BLaER1 (cell line): ENCODE measurements at regions not wholly inside any gene's neighbourhood (a gene's known extent, or its start where the extent isn't known, plus 50 kb on each side); places are given as distances from the start of the nearest gene placed in this dataset.

ENCODE experiments used
- H3K27ac ChIP-seq: shearing (Covaris generic); formaldehyde crosslinking; 2 replicates; pipeline ENCODE4 v1.8.1; 2022
- H3K27me3 ChIP-seq: shearing (Covaris generic); formaldehyde crosslinking; 2 replicates; pipeline ENCODE4 v1.8.1; 2022
- H3K36me3 ChIP-seq: shearing (Covaris generic); formaldehyde crosslinking; 2 replicates; pipeline ENCODE4 v1.8.1; 2022
- H3K4me1 ChIP-seq: shearing (Covaris generic); formaldehyde crosslinking; 2 replicates; pipeline ENCODE4 v1.8.1; 2022
- H3K4me2 ChIP-seq: shearing (Covaris generic); formaldehyde crosslinking; 2 replicates; pipeline ENCODE4 v1.8.1; 2022
- H3K4me3 ChIP-seq: shearing (Covaris generic); formaldehyde crosslinking; 2 replicates; pipeline ENCODE4 v1.8.1; 2022
- H3K9ac ChIP-seq: shearing (Covaris generic); formaldehyde crosslinking; 2 replicates; pipeline ENCODE4 v1.8.1; 2022
- H3K9me3 ChIP-seq: shearing (Covaris generic); formaldehyde crosslinking; 2 replicates; pipeline ENCODE4 v1.8.1; 2022
- H4K20me1 ChIP-seq: shearing (Covaris generic); formaldehyde crosslinking; 2 replicates; pipeline ENCODE4 v1.8.1; 2022
- Cebpa-rat ChIP-seq: shearing (Covaris generic); IDR thresholded peaks from 2 replicates; pipeline ENCODE4 v1.8.1; 2022

GRCh38 chr3:28637742-28638141 is 289.1 kb upstream of the AZI2 start:
- no peaks in the 10 kb centered on the region for H3K36me3 ChIP-seq
- no peak for TF ChIP-seq Cebpa-rat
- no peaks in the 10 kb centered on the region for H3K9me3 ChIP-seq
- no peaks in the 10 kb centered on the region for H3K4me1 ChIP-seq
- no peak overlapping the region for H3K4me3 ChIP-seq
- no peak overlapping the region for H3K9ac ChIP-seq
- H3K4me2 ChIP-seq, result no peak overlapping the region
- H3K27me3 ChIP-seq, result no peaks in the 10 kb centered on the region
- H3K27ac ChIP-seq, result no peak overlapping the region
- no peaks in the 10 kb centered on the region for H4K20me1 ChIP-seq

- no peaks in the 10 kb centered on the region for H4K20me1 ChIP-seq
- no peak overlapping the region for H3K4me2 ChIP-seq
- H3K27me3 ChIP-seq, result no peaks in the 10 kb centered on the region
- no peak overlapping the region for H3K4me3 ChIP-seq
- H3K27ac ChIP-seq, result no peak overlapping the region
- TF ChIP-seq Cebpa-rat, result no peak
- no peak overlapping the region for H3K9ac ChIP-seq
- no peaks in the 10 kb centered on the region for H3K36me3 ChIP-seq
- no peaks in the 10 kb centered on the region for H3K9me3 ChIP-seq
- no peaks in the 10 kb centered on the region for H3K4me1 ChIP-seq
Observed at GRCh38 chr3:28645149-28645548, 296.5 kb upstream of the AZI2 start.

GRCh38 chr3:28646435-28646834 is 297.8 kb upstream of the AZI2 start:
- Histone ChIP-seq H4K20me1 (no peaks in the 10 kb centered on the region), H3K4me1 (no peaks in the 10 kb centered on the region), H3K36me3 (no peaks in the 10 kb centered on the region), H3K9me3 (no peaks in the 10 kb centered on the region), H3K4me3 (no peak overlapping the region), H3K4me2 (no peak overlapping the region), H3K27me3 (no peaks in the 10 kb centered on the region), H3K9ac (no peak overlapping the region), H3K27ac (no peak overlapping the region)
- TF ChIP-seq Cebpa-rat, result no peak

GRCh38 chr3:28649266-28649665 is 300.6 kb upstream of the AZI2 start:
- no peak for TF ChIP-seq Cebpa-rat
- H3K4me3 ChIP-seq, result no peak overlapping the region
- H3K4me2 ChIP-seq, result no peak overlapping the region
- H4K20me1 ChIP-seq, result no peaks in the 10 kb centered on the region
- no peak overlapping the region for H3K9ac ChIP-seq
- no peak overlapping the region for H3K27ac ChIP-seq
- H3K4me1 ChIP-seq, result no peaks in the 10 kb centered on the region
- H3K9me3 ChIP-seq, result no peaks in the 10 kb centered on the region
- no peaks in the 10 kb centered on the region for H3K27me3 ChIP-seq
- H3K36me3 ChIP-seq, result no peaks in the 10 kb centered on the region

GRCh38 chr3:28651159-28651558 is 302.5 kb upstream of the AZI2 start:
- Histone ChIP-seq H3K27ac (no peak overlapping the region), H4K20me1 (no peaks in the 10 kb centered on the region), H3K4me2 (no peak overlapping the region), H3K27me3 (no peaks in the 10 kb centered on the region), H3K4me3 (no peak overlapping the region), H3K4me1 (no peaks in the 10 kb centered on the region), H3K9ac (no peak overlapping the region), H3K36me3 (no peaks in the 10 kb centered on the region), H3K9me3 (no peaks in the 10 kb centered on the region)
- TF ChIP-seq Cebpa-rat, result no peak

GRCh38 chr3:28664123-28664522 is 315.5 kb upstream of the AZI2 start:
- no peaks in the 10 kb centered on the region for H3K9me3 ChIP-seq
- no peak overlapping the region for H3K27ac ChIP-seq
- H3K4me2 ChIP-seq, result no peak overlapping the region
- H3K36me3 ChIP-seq, result no peaks in the 10 kb centered on the region
- H3K9ac ChIP-seq, result no peak overlapping the region
- H3K27me3 ChIP-seq, result no peaks in the 10 kb centered on the region
- H3K4me1 ChIP-seq, result no peaks in the 10 kb centered on the region
- TF ChIP-seq Cebpa-rat, result no peak
- no peaks in the 10 kb centered on the region for H4K20me1 ChIP-seq
- H3K4me3 ChIP-seq, result no peak overlapping the region

GRCh38 chr3:28667646-28668621 is 319.3 kb upstream of the AZI2 start:
- no peak overlapping the region for H3K4me2 ChIP-seq
- no peaks in the 10 kb centered on the region for H3K9me3 ChIP-seq
- no peak overlapping the region for H3K27ac ChIP-seq
- no peaks in the 10 kb centered on the region for H3K36me3 ChIP-seq
- no peak for TF ChIP-seq Cebpa-rat
- H3K27me3 ChIP-seq, result no peaks in the 10 kb centered on the region
- no peaks in the 10 kb centered on the region for H4K20me1 ChIP-seq
- no peaks in the 10 kb centered on the region for H3K4me1 ChIP-seq
- H3K4me3 ChIP-seq, result no peak overlapping the region
- no peak overlapping the region for H3K9ac ChIP-seq

- no peaks in the 10 kb centered on the region for H3K27me3 ChIP-seq
- H4K20me1 ChIP-seq, result no peaks in the 10 kb centered on the region
- no peaks in the 10 kb centered on the region for H3K4me1 ChIP-seq
- H3K9ac ChIP-seq, result no peak overlapping the region
- H3K27ac ChIP-seq, result no peak overlapping the region
- H3K4me2 ChIP-seq, result no peak overlapping the region
- H3K36me3 ChIP-seq, result no peaks in the 10 kb centered on the region
- H3K4me3 ChIP-seq, result no peak overlapping the region
- no peak for TF ChIP-seq Cebpa-rat
- no peaks in the 10 kb centered on the region for H3K9me3 ChIP-seq
Observed at GRCh38 chr3:28669870-28670269, 321.2 kb upstream of the AZI2 start.

- Histone ChIP-seq H3K4me3 (no peak overlapping the region), H3K36me3 (no peaks in the 10 kb centered on the region), H4K20me1 (no peaks in the 10 kb centered on the region), H3K27ac (no peak overlapping the region), H3K9me3 (no peaks in the 10 kb centered on the region), H3K27me3 (no peaks in the 10 kb centered on the region), H3K9ac (no peak overlapping the region), H3K4me2 (no peak overlapping the region), H3K4me1 (no peaks in the 10 kb centered on the region)
- no peak for TF ChIP-seq Cebpa-rat
Observed at GRCh38 chr3:28672406-28672805, 323.8 kb upstream of the AZI2 start.

GRCh38 chr3:28673446-28673845 is 324.8 kb upstream of the AZI2 start:
- no peak overlapping the region for H3K4me2 ChIP-seq
- H3K4me3 ChIP-seq, result no peak overlapping the region
- no peaks in the 10 kb centered on the region for H3K4me1 ChIP-seq
- H3K27me3 ChIP-seq, result no peaks in the 10 kb centered on the region
- no peak overlapping the region for H3K9ac ChIP-seq
- no peaks in the 10 kb centered on the region for H3K36me3 ChIP-seq
- H3K9me3 ChIP-seq, result no peaks in the 10 kb centered on the region
- H4K20me1 ChIP-seq, result no peaks in the 10 kb centered on the region
- H3K27ac ChIP-seq, result no peak overlapping the region
- TF ChIP-seq Cebpa-rat, result no peak
